Gastroesophageal sphincter (tissue), 4 donors: ENCODE measurements at regions not wholly inside any gene's neighbourhood (a gene's known extent, or its start where the extent isn't known, plus 50 kb on each side); places are given as distances from the start of the nearest gene placed in this dataset.

Experiments used
- ATAC-seq: fragments of 150-250 bp; one replicate; pipeline ENCODE4 v1.9.1; 2016; ENCODE audit warnings: mild to moderate bottlenecking, moderate library complexity
- H3K27ac ChIP-seq, 4 donors: fragments of 200-600 bp; sonication (generic) in 3 of 4; 1 replicate in 3 of 4; 2 replicates in 1 of 4; pipeline ENCODE4 v1.5.1; 2016 to 2019
- H3K27me3 ChIP-seq: fragments of 200-600 bp; sonication (generic); one replicate; pipeline ENCODE4 v1.5.1; 2019
- H3K36me3 ChIP-seq, 2 donors: fragments of 200-600 bp; sonication (generic); one replicate each; pipeline ENCODE4 v1.5.1; 2019; ENCODE audit warnings: control low read depth in 1 of 2
- H3K4me1 ChIP-seq, 3 donors: fragments of 200-600 bp; sonication (generic); 1 replicate in 2 of 3; 2 replicates in 1 of 3; pipeline ENCODE4 v1.5.1; 2016 to 2019; ENCODE audit warnings: control low read depth in 2 of 3
- H3K4me3 ChIP-seq, 2 donors: fragments of 200-600 bp; sonication (generic); one replicate each; pipeline ENCODE4 v1.5.1; 2019; ENCODE audit warnings: mild to moderate bottlenecking in 1 of 2, moderate library complexity in 1 of 2
- H3K9me3 ChIP-seq, 3 donors: fragments of 200-600 bp; sonication (generic); one replicate each; pipeline ENCODE4 v1.5.1; 2017 to 2019; ENCODE audit warnings: control low read depth in 2 of 3
- EP300 ChIP-seq: sonication (generic); formaldehyde crosslinking; IDR thresholded peaks from one replicate; pipeline ENCODE4 v1.6.1; 2017; ENCODE audit warnings: antibody characterized with exemption, mild to moderate bottlenecking
- POLR2A ChIP-seq, 2 donors: fragments of 450-650 bp; IDR thresholded peaks; one replicate each; pipeline ENCODE4 v1.6.1; 2017; ENCODE audit warnings: antibody characterized with exemption in 2 of 2, mild to moderate bottlenecking in 2 of 2, moderate library complexity in 1 of 2
- POLR2AphosphoS5 ChIP-seq: sonication (generic); formaldehyde crosslinking; IDR thresholded peaks from one replicate; pipeline ENCODE4 v1.6.1; 2017; ENCODE audit warnings: antibody characterized with exemption
- WGBS, 2 donors: methylation state at CpG; one replicate each; pipeline ENCODE4 v1.1.5; 2018; ENCODE audit warnings: low coverage in 1 of 2; 5-methylcytosine and 5-hydroxymethylcytosine counted together
- TF ChIP-seq, protein P1 (sequence below), 4 experiments: fragments of 200-600 bp in 2 of 4; fragments of 450-650 bp in 2 of 4; sonication (generic) in 1 of 4; IDR thresholded peaks; one replicate each; pipeline ENCODE4 v1.5.1; 2017 to 2019; ENCODE audit warnings: antibody characterized with exemption in 4 of 4, mild to moderate bottlenecking in 2 of 4, moderate library complexity in 2 of 4

DNA sequence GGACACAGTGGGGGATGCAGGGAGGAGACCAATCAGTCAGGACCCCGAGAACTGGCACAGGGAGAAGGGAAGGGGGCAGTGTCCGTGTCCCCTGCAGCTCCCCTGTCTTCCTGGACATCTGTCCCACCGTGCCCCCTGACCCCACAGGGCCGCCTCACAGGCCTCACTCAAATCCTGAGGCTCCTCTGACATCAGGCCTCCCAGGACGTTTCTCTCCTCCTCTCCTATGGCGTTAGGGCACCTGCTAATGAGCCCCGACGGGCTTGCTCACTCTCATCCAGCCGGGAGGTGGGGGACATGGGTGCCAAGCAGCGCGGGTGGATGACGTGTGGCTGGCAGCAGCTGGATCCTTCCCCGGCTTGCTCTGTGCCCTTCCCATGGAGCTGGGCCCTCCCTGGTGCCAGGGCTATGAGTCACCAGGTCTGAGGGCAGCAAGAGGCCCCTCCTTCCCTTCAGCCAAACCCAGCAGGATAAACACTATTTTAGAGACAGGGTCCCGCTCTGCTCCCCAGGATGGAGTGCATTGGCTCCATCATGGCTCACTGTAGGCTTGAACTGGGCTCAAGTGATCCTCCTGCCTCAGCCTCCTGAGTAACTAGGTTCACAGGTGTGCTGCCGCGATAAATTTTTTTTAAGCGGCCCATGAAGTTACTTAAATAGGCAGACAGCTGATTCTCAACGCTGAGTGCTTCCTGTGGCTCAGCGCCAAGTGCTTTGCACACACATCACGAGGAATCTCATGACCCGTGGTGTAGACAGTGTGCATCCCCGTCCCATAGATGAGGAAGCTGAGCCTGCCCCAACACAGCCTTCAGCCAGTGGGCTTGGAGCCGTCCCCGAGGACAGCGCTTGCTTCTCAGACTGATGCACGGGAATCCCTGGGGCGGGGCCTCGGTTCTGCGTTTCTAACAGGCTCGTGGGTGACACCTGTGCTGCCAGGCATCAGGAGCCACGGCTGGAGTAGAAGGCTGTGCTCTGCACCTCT, 64.5 kb upstream of the HDAC4 start:
- peak; percentile 92 for ATAC-seq
- Histone ChIP-seq H3K9me3 (no peaks in the 10 kb centered on the region), H3K27ac (peak overlapping the region in 3 of 4 donors; percentile 50 to 74 (median 51)), H3K36me3 (no peaks in the 10 kb centered on the region), H3K4me1 (peaks cover 0 to 38% (median 17%) of the 10 kb centered on the region in 3 donors), H3K27me3 (no peaks in the 10 kb centered on the region), H3K4me3 (no peak overlapping the region)
- 61% methylated on average over 6 of the region's 31 CpGs; no CpG with 5 or more reads in 1 of the 2 donors for WGBS, 2 donors
- TF ChIP-seq EP300 (no peak), POLR2AphosphoS5 (peak; percentile 64)

DNA sequence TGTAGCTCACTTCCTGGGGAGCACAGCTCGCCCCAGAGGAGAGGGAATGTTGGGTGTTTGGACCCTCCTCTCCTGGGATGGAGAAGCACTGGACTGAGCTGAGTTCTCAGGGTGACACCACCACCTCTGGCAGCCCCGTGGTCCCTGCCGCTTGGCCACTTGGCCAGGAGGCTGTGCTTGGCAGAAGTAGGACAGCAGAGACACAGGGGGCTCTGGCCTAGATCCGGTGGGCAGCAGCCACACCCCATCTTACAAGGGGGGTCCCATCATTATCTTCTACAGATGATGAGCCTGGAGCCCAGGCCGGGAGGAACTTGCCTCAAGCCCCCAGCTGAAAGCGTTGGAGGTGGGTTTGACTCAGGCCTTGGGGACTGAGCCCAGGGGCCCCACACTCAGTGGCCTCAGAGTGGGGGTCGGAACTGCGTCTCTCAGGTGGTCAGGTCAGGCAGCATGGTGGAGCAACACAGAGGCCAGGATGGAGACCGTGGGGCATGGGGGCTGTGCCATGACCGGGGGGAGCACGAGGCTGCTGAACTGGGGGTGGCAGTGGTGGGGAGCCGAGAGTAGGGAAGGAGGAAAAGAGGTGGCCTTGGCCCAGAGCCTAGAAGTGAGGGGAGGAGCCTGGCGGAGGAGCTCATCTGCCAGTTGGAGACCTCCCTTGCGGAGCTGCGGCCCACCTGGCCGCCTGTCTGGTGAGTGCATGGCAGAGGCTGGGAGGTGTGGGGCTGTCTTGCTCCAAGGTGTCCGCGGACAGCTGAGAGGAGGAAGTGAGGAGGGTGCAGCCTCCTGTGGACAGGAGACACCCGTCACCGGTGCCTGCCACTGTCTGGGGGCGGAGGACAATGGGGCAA, 63.6 kb upstream of the HDAC4 start:
- peak overlapping the region in 3 of 4 donors; percentile 50 to 74 (median 51) for H3K27ac ChIP-seq
- H3K9me3 ChIP-seq, result no peaks in the 10 kb centered on the region
- TF ChIP-seq POLR2AphosphoS5, result no peak
- TF ChIP-seq POLR2A (IDR thresholded peaks at IDR 0.05), result no peak
- TF ChIP-seq, protein P1, sequence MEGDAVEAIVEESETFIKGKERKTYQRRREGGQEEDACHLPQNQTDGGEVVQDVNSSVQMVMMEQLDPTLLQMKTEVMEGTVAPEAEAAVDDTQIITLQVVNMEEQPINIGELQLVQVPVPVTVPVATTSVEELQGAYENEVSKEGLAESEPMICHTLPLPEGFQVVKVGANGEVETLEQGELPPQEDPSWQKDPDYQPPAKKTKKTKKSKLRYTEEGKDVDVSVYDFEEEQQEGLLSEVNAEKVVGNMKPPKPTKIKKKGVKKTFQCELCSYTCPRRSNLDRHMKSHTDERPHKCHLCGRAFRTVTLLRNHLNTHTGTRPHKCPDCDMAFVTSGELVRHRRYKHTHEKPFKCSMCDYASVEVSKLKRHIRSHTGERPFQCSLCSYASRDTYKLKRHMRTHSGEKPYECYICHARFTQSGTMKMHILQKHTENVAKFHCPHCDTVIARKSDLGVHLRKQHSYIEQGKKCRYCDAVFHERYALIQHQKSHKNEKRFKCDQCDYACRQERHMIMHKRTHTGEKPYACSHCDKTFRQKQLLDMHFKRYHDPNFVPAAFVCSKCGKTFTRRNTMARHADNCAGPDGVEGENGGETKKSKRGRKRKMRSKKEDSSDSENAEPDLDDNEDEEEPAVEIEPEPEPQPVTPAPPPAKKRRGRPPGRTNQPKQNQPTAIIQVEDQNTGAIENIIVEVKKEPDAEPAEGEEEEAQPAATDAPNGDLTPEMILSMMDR (IDR thresholded peaks at IDR 0.05), result no peak
- no peak for TF ChIP-seq EP300
- no peak overlapping the region for H3K4me3 ChIP-seq
- H3K27me3 ChIP-seq, result no peaks in the 10 kb centered on the region
- peak; percentile 6 for ATAC-seq
- peaks cover 0 to 38% (median 17%) of the 10 kb centered on the region in 3 donors for H3K4me1 ChIP-seq
- H3K36me3 ChIP-seq, result no peaks in the 10 kb centered on the region
- WGBS, 2 donors, result 86 to 93% methylated on average over 4 to 6 of the region's 21 CpGs

DNA sequence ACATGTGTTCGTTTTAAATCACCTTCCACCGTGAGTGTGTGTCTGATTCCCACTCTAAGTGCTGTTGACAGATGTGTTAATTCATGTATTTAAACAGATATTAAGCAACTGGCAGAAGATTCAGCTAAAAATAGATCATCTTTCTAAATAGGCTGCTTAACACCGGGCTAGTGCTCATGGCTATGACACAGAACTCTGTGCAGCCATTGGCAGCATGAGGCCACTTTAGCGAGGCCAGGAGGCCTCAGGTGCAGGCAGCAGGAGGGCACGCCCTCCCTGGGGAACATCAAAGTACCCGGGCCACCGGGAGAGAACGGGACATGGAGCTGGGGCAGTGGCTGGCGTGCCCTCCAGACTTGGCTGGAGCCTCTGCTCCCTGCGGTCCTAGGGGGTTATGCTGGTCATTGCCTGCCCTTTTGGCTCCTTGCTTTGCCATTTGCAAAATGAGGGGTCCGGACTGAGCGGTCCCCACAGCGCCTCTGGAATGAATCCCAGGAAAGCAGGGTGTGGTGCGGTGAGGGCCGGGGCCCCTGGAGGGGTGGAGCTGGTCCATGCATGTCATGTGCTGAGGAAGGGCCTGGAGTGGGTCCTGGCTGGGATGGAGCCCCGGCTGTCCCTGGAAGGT, 62.8 kb upstream of the HDAC4 start:
- H3K4me3 ChIP-seq, result no peak overlapping the region
- H3K9me3 ChIP-seq, result no peaks in the 10 kb centered on the region
- H3K27ac ChIP-seq, result peak overlapping the region in 2 of 4 donors; percentile 9 to 50
- TF ChIP-seq POLR2AphosphoS5 (no peak), EP300 (no peak), POLR2A (IDR thresholded peaks at IDR 0.05) (no peak)
- TF ChIP-seq, protein P1 (IDR thresholded peaks at IDR 0.05), result no peak
- WGBS, 2 donors, result 14 to 31% methylated on average over 3 to 10 of the region's 16 CpGs
- no peaks in the 10 kb centered on the region for H3K27me3 ChIP-seq
- H3K36me3 ChIP-seq, result no peaks in the 10 kb centered on the region
- no peak for ATAC-seq
- H3K4me1 ChIP-seq, result peaks cover 0 to 38% (median 17%) of the 10 kb centered on the region in 3 donors

DNA sequence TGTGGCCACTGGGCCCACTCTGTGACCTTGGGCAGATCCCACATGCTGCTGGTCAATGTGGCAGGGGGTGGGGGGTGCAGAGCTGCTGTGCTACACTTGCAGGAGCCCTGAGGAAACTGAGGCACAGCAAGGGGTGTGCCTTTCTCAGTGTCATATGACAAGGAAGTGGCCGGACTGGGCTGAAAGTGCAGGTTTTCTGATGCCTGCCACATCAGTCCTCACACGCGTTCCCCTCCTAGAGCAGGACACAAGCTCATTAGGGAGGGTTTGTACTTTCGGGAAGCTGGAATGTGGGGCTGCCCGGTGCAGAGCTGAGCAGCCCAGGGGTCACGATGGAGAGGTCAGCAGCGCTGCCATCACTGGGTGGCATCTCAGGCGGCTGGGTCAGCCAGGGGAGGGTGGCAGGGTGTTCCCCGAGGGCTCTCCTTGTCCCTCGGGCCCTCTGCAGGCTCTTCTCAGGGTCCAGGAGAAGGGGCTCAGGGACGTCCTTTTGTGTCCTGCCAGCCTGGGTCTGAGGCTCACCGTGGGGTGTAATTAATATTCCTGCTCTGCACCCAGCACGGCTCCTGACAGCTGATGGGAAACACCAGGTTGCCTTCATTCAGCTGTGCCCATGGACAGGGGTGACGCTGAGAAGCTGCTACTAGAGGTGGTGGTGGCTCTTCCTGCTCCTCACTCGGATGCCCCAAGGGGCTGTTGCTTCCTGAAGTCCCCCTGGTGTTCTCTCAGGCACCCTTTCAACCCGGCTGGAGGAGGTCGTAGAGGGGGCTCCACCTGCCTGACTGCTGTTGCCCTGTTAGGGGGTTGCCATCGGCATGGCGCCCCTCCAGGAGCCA, 62.1 kb upstream of the HDAC4 start:
- H3K9me3 ChIP-seq, result no peaks in the 10 kb centered on the region
- no peaks in the 10 kb centered on the region for H3K36me3 ChIP-seq
- no peak overlapping the region for H3K27ac ChIP-seq
- no peak for ATAC-seq
- no peaks in the 10 kb centered on the region for H3K27me3 ChIP-seq
- peaks cover 0 to 38% (median 17%) of the 10 kb centered on the region in 3 donors for H3K4me1 ChIP-seq
- H3K4me3 ChIP-seq, result no peak overlapping the region
- WGBS, 2 donors, result 60 to 92% methylated on average over 1 to 2 of the region's 19 CpGs
- TF ChIP-seq, protein P1 (IDR thresholded peaks at IDR 0.05), result no peak
- TF ChIP-seq EP300 (no peak), POLR2A (IDR thresholded peaks at IDR 0.05) (no peak), POLR2AphosphoS5 (no peak)
